Dedifferentiated amniotic fluid mesenchymal stem cell (primary cell): ENCODE measurements at regions not wholly inside any gene's neighbourhood (a gene's known extent, or its start where the extent isn't known, plus 50 kb on each side); places are given as distances from the start of the nearest gene placed in this dataset.

ENCODE experiments used
- DNase-seq: peaks from one replicate; pipeline ENCODE4 v3.0.0-alpha.2; 2016; ENCODE audit errors: extremely low spot score

GRCh38 chr4:181166742-181167399 is 1076.3 kb upstream of the TENM3 start:
- DNase-seq: no peak

DNA sequence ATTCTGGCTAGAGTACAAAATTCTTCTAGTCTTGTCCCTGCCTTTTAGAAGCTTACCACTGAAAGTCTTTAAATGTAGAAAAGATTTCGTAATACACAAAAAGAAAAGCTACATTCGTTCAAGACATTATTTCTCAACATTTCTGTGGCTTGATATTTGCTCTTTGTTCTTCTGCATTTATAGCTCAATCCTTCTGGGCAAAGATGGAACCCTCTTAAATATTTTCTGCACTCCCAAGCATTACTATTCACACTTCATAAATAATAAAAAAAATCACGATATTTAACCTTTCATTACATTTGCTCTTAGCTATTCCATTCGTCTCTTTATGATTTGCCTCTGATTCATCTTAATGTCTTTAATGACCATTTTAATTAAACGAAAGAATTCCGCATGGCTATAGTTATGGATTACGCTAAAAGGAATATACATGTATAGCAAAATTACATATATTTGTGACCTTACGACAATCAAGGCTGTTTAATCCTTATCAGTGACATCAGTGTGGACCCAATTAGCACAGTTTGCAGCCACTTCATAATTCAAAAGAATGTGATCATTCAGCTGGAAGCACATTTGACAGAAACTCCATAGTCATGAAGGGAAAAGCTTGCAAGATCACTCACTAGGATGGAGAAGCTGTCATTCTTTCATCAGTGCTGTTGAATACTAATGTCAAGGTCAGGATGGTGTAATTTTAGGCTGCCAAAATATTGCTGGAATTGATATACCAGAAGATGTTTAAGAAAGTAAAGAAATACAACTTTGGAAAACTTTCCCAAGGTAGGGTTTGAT is 1075.0 kb upstream of the TENM3 start:
- DNase-seq: no peak

DNA sequence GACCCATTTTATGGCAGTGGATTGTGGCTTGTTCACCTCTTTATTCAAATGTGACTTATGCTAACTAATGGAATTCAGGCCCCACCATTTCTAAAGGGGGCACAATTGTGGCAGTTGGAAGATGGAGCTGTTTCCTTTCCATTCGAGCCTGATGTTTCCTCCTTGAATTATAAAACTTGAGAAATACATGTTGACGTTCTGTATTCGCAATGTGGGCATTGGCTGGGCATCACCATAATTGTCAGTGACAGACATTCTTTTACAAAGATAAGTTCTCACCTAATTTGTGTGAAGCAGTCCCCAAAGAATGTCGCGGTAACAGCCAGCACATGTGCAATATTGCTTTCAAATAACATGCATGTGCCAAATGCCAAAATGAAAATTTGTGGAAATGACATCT is 1070.2 kb upstream of the TENM3 start:
- DNase-seq: no peak

- no peak for DNase-seq
Measured at GRCh38 chr4:181176306-181176705, 1066.9 kb upstream of the TENM3 start.

DNA sequence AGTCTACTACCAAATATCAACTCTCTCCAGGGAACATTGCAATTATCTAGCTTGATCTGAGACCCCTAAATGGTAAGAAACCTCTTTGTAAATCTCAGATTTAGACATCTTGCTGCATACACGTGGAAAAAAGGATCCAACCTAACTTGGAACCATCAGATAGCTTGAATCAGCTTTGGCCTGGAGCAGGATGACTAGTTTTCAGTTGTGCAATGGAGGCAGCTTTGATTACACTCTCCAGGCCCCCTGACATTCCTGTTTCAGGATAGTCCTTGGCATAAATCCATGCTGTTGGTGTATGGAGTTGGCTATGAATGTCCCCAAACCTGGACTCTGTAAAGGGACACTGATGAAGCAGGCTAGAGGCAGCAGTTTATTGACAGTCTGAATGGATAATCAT is 1061.9 kb upstream of the TENM3 start:
- no peak for DNase-seq

- no peak for DNase-seq
Measured at GRCh38 chr4:181189751-181190150, 1053.5 kb upstream of the TENM3 start.

DNA sequence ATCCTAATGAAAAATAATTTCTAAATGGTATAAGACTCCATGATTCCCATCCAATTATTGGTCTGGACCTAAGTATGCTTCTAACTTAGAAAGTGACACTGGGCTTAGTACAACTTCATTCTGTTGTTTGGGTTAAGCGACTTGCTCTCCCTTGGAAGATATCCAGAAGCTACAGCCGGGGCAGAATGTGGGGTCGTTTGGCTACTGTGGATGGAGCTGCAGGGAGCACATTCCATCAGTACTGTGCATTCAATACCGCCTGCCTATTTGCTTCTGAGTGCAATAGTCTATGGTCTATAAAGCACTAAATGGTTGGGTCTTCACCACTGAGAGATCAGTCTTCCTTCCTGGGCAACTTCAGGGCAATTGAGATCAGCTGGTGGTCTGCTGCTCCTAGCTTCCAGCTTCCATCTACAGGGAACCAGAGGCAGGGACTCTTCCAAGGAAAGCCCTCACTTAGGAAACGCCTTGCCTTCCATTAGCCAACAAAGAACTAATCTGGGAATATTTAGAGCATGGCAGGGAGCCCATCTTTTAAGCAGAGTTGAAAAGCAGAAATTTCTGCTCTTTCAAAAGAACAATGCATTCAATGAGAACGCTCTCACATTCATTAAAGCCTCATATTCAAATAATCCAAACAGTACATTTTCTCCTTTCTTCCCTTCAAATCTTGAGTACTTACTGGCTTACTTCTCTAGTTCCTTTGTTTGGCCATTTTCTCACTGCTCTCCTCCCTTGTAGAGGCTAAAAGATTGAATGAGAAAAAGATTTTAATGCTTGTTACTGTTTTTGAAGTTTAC is 1049.9 kb upstream of the TENM3 start:
- no peak for DNase-seq

DNA sequence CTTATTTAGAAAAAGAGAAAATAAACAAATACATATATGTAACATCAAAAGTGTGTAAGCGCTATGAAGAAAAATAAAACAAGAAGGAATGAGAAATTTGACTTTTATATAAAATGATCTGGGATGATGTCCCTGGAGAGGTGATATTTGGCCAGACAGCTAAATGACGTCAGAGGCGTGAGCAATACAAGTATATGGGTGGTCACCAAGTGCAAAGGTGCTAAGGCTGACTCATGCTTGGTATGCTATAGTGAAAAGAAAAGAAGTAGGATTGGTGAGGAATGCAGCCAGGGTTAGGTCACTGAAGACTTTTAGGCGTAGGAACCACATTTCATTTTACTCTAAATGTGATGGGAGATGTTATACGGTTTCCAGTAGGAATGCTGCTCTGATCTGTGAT is 1049.1 kb upstream of the TENM3 start:
- DNase-seq: no peak

DNA sequence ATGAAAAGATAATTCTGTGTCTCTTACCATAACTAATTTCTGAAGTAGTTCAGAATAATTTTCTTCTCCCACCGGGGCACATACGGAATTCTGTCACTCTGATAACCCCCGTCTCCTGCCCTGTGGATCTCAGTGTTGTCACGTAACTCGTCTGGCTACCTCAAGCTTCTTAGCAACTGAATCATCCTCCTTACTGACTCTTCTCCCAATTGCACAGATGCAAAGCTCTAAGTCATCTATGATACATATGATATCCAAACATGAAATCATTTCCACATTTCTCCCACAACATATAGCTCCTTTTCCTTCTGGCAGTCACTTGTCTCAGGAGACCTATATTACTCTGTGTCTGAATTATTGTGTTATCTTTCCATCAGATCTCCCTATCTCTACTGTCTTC is 1043.1 kb upstream of the TENM3 start:
- no peak for DNase-seq

DNA sequence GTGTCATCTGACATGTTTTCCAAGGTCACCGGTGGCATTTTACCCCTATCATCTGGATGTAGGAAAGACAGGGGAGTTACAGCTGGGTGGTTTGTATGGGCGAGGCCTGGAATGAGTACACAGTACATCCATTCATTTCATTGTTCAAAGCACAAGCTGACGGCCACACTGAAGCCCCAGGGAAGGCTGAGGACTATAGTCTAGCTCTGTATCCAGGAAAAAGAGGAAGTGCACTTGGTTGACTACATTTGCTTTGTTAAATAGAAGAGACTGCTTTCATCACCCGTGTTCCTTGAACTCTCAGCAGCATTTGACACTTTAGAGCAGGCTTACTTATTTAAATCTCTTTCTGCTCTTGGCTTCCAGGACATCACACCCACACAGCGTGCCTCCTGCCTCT is 1041.0 kb upstream of the TENM3 start:
- no peak for DNase-seq

DNA sequence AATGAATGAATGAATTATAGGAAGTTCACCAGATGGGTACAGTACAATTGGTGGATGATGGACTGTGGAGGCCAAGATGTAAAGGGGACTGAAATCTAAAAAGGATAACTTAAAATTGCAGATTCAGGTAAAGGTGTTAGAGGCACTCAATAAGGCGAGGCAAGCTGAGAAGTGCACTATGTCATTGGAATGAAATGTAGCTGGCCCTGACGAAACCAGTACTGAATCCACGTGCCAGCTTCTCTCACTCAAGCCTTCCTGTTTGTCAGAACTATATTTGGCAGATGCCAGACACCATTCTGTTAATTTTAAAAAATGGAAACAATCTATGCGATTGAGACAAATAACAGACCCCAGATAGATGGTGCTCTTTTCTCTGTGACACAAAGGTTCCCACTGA is 1039.1 kb upstream of the TENM3 start:
- DNase-seq: no peak

- no peak for DNase-seq
Measured at GRCh38 chr4:181213551-181213950, 1029.7 kb upstream of the TENM3 start.

DNA sequence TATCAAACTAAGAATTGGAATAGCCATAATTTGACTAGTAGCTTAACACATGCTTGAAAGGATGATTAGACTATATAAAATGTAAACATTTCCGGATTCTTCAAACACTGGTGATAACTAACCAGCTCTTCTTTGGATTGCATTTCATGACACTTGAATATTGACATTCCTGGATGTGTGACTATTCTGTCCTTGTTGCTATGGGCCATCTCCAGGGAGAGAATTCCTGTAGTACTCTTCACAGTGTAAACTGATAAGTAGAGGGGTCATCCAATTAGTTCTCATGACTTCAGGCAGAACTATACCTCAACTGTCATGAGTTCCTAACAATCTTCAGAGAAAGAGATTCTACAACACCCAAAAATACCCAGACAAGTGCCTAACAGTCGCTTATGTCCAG is 1026.7 kb upstream of the TENM3 start:
- DNase-seq: no peak

GRCh38 chr4:181219783-181220416 is 1023.3 kb upstream of the TENM3 start:
- DNase-seq: no peak

- DNase-seq: no peak
Measured at GRCh38 chr4:181224852-181225251, 1018.4 kb upstream of the TENM3 start.

- DNase-seq: no peak
Measured at GRCh38 chr4:181225616-181226261, 1017.5 kb upstream of the TENM3 start.

- no peak for DNase-seq
Measured at GRCh38 chr4:181234951-181235680, 1008.1 kb upstream of the TENM3 start.

DNA sequence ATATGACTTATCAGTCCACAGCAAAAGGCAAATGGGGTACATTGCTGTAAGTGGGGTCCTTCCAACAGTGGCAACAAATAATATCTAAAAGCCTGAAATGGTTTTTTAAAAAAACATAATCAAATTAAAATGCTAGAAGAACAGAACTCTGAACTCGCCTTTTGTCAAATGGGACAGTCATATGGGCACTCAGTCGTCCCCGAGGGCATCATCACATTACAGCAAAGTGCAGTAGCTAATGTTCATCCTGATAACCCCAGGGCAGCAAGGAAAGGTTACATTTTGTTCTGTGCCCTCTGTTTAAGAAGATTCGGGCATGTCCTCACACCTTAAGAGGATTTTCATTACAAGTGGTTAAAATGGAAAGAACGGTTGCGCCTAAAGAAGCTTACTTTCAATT is 997.9 kb upstream of the TENM3 start:
- DNase-seq: no peak

DNA sequence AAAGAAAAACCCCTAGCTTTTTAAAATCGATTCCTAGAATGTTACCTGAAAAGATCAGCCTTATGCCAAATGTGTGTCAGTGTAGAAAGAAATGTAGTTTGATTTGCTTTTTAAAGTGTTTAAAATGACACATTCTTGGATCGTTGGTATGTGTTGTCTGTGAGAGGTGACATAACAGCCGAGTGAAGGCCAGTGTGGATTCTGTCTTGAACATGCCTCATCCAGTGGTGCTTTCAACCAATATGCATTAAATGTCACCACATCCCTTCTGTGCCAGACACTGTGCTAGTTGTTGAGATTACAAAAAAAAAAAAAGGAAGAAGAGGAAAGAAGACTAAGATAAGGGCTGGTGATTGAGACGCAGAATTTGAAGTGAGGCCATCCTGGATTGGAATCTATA is 994.2 kb upstream of the TENM3 start:
- no peak for DNase-seq

GRCh38 chr4:181254771-181255170 is 988.4 kb upstream of the TENM3 start:
- no peak for DNase-seq

- DNase-seq: no peak
Measured at GRCh38 chr4:181258569-181258968, 984.6 kb upstream of the TENM3 start.
